Panc1 (cell line): ENCODE measurements at regions not wholly inside any gene's neighbourhood (a gene's known extent, or its start where the extent isn't known, plus 50 kb on each side); places are given as distances from the start of the nearest gene placed in this dataset.

Experiments
- ATAC-seq: fragments of 200-7000 bp; cut with Tn5 transposase; 2 replicates; pipeline ENCODE4 v1.9.1; 2020; ENCODE audit warnings: mild to moderate bottlenecking, moderate library complexity
- BruUV-seq: library from RNA; stranded (reverse); fragments of 400-500 nt; replicated peaks from 2 replicates; lab custom pipeline; 2021; lab: Mats Ljungman, UMichigan
- CTCF ChIA-PET: fragments of 300-600 bp; sonication (Branson Sonifier 250); formaldehyde crosslinking; loops from one replicate; lab custom pipeline; 2022; ENCODE audit warnings: antibody characterized with exemption; lab: Charles Lee
- POLR2A ChIA-PET: fragments of 300-600 bp; sonication (Branson Sonifier 250); formaldehyde crosslinking; loops from one replicate; lab custom pipeline; 2022; ENCODE audit warnings: antibody characterized with exemption; lab: Charles Lee
- DNase-seq: peaks from one replicate; pipeline ENCODE4 v3.0.0-alpha.2; 2010; ENCODE audit warnings: low read depth, low spot score
- H3K27ac ChIP-seq: 2 replicates; pipeline ENCODE4 v1.5.1; 2011; ENCODE audit warnings: mild to moderate bottlenecking, low read length, inconsistent platforms
- H3K27me3 ChIP-seq: fragments of 200-500 bp; sonication (Bioruptor generic); 2 replicates; pipeline ENCODE4 v1.6.0; 2014; ENCODE audit warnings: low read length, inconsistent platforms; ENCODE audit not compliant: control insufficient read depth, insufficient read depth
- H3K36me3 ChIP-seq: fragments of 200-500 bp; sonication (Bioruptor generic); 2 replicates; pipeline ENCODE4 v1.5.1; 2014; ENCODE audit warnings: inconsistent platforms, mild to moderate bottlenecking, low read length, moderate library complexity; ENCODE audit not compliant: control insufficient read depth, insufficient read depth
- H3K4me1 ChIP-seq: 2 replicates; pipeline ENCODE4 v1.5.1; 2011; ENCODE audit warnings: inconsistent platforms, mild to moderate bottlenecking, low read length, moderate library complexity; ENCODE audit not compliant: control insufficient read depth, insufficient read depth
- H3K4me3 ChIP-seq, 2 experiments: 2 replicates each; pipeline ENCODE4 v1.5.1; 2011 to 2012; ENCODE audit warnings: low read depth in 2 of 2, low read length in 2 of 2, mild to moderate bottlenecking in 2 of 2, inconsistent platforms in 1 of 2, moderate library complexity in 1 of 2
- H3K9me3 ChIP-seq: fragments of 200-500 bp; sonication (Bioruptor generic); 2 replicates; pipeline ENCODE4 v1.5.1; 2014; ENCODE audit warnings: low read depth, mild to moderate bottlenecking, inconsistent platforms, low read length, moderate library complexity; ENCODE audit not compliant: control insufficient read depth, insufficient read depth
- CTCF ChIP-seq: fragments of 450-650 bp; IDR thresholded peaks from 2 replicates; pipeline ENCODE4 v1.5.1; 2017; ENCODE audit warnings: mild to moderate bottlenecking
- POLR2AphosphoS5 ChIP-seq: IDR thresholded peaks from 2 replicates; pipeline ENCODE4 v1.6.1; 2012; ENCODE audit warnings: mild to moderate bottlenecking, low read depth, low read length, moderate library complexity
- REST ChIP-seq, 2 experiments: IDR thresholded peaks; 2 replicates each; pipeline ENCODE4 v1.6.1; 2011 to 2012; ENCODE audit warnings: low read depth in 2 of 2, control low read depth in 1 of 2, low read length in 1 of 2, mild to moderate bottlenecking in 1 of 2, moderate library complexity in 1 of 2; ENCODE audit not compliant: insufficient read depth in 1 of 2
- SIN3A ChIP-seq: IDR thresholded peaks from 2 replicates; pipeline ENCODE4 v1.6.1; 2012; ENCODE audit warnings: low read depth, mild to moderate bottlenecking, low read length, moderate library complexity, borderline replicate concordance; ENCODE audit not compliant: insufficient read depth
- TCF7L2 ChIP-seq: IDR thresholded peaks from 2 replicates; pipeline ENCODE4 v1.6.1; 2011; ENCODE audit warnings: mild to moderate bottlenecking, low read depth, low read length, inconsistent platforms
- in situ Hi-C: cut with HindIII; loops from 2 replicates; pipeline ENCODE4 v1.10.0; 2016; ENCODE audit warnings: low sequenced_read_pairs, low pct_unique_long_range_greater_than_20kb
- intact Hi-C: fragments of 100-400 bp; cut with micrococcal nuclease; formaldehyde crosslinking; loops from one replicate; pipeline ENCODE4 v1.10.0; 2022; ENCODE audit not compliant: unreplicated experiment

GRCh38 chr7:81842361-81842760 is 72.5 kb upstream of the HGF start:
- CTCF ChIA-PET: no interaction called here
- POLR2A ChIA-PET: no interaction called here
- in situ Hi-C loops (no loop called here), intact Hi-C loops (no loop called here)
- Histone ChIP-seq H3K4me3 (no peak overlapping the region), H3K9me3 (no peaks in the 10 kb centered on the region), H3K36me3 (no peaks in the 10 kb centered on the region), H3K27me3 (no peaks in the 10 kb centered on the region), H3K27ac (no peak overlapping the region), H3K4me1 (no peaks in the 10 kb centered on the region; the same call in 1 of the 2 replicates)
- no peak for ATAC-seq
- no peak for DNase-seq
- no TSS peak for BruUV-seq
- TF ChIP-seq REST (IDR thresholded peaks at IDR 0.05; ENCODE audit: insufficient read depth in 1 of 2, low read depth in 2 of 2, low read length in 1 of 2): no peak
- no peak for TF ChIP-seq POLR2AphosphoS5
- no peak for TF ChIP-seq CTCF
- TF ChIP-seq TCF7L2: no peak
- no peak for TF ChIP-seq SIN3A

- DNase-seq (no peak), ATAC-seq (no peak)
- BruUV-seq: no TSS peak
- ChIA-PET CTCF (no interaction called here), POLR2A (no interaction called here)
- no peak overlapping the region for H3K4me3 ChIP-seq
- TF ChIP-seq REST (IDR thresholded peaks at IDR 0.05; ENCODE audit: insufficient read depth in 1 of 2, low read depth in 2 of 2, low read length in 1 of 2) (no peak), CTCF (no peak), SIN3A (no peak), TCF7L2 (no peak), POLR2AphosphoS5 (no peak)
- H3K27ac ChIP-seq: no peak overlapping the region
- no peaks in the 10 kb centered on the region for H3K9me3 ChIP-seq
- H3K27me3 ChIP-seq: no peaks in the 10 kb centered on the region
- no peaks in the 10 kb centered on the region for H3K36me3 ChIP-seq
- in situ Hi-C loops: no loop called here
- H3K4me1 ChIP-seq: no peaks in the 10 kb centered on the region
- intact Hi-C loops: no loop called here
Observed at GRCh38 chr7:81839708-81840369, 70.0 kb upstream of the HGF start.
